Ascending aorta (tissue), 2 donors: ENCODE measurements at regions not wholly inside any gene's neighbourhood (a gene's known extent, or its start where the extent isn't known, plus 50 kb on each side); places are given as distances from the start of the nearest gene placed in this dataset.

Experiments
- DNase-seq, 2 donors: peaks; one replicate each; pipeline ENCODE4 v3.0.0-alpha.2; 2019; ENCODE audit warnings: low spot score in 2 of 2
- H3K27ac ChIP-seq, 2 donors: fragments of 200-600 bp; sonication (generic); one replicate each; pipeline ENCODE4 v1.5.1; 2016 to 2017; ENCODE audit warnings: mild to moderate bottlenecking in 1 of 2
- H3K27me3 ChIP-seq: fragments of 200-600 bp; sonication (generic); one replicate; pipeline ENCODE4 v1.5.1; 2017
- H3K36me3 ChIP-seq, 2 donors: fragments of 200-600 bp; sonication (generic); one replicate each; pipeline ENCODE4 v1.5.1; 2016
- H3K4me1 ChIP-seq, 2 donors: fragments of 200-600 bp; sonication (generic); one replicate each; pipeline ENCODE4 v1.5.1; 2016 to 2017; ENCODE audit warnings: mild to moderate bottlenecking in 1 of 2
- H3K4me3 ChIP-seq, 2 donors: fragments of 200-600 bp; sonication (generic); one replicate each; pipeline ENCODE4 v1.5.1; 2016 to 2017; ENCODE audit warnings: mild to moderate bottlenecking in 1 of 2
- H3K9me3 ChIP-seq, 2 donors: fragments of 200-600 bp; sonication (generic); one replicate each; pipeline ENCODE4 v1.5.1; 2016
- CTCF ChIP-seq, 3 experiments: fragments of 200-600 bp in 2 of 3; fragments of 450-650 bp in 1 of 3; sonication (generic) in 2 of 3; IDR thresholded peaks; one replicate each; pipeline ENCODE4 v1.5.1; 2016 to 2019; ENCODE audit warnings: antibody characterized with exemption in 3 of 3, mild to moderate bottlenecking in 1 of 3, moderate library complexity in 1 of 3
- intact Hi-C: fragments of 100-400 bp; cut with DNase I; formaldehyde crosslinking; loops from one replicate; pipeline ENCODE4 v1.15.1; 2023

- H3K4me1 ChIP-seq: no peaks in the 10 kb centered on the region
- no peak overlapping the region for H3K27ac ChIP-seq
- H3K27me3 ChIP-seq: no peaks in the 10 kb centered on the region
- intact Hi-C loops: no loop called here
- no peak overlapping the region for H3K4me3 ChIP-seq
- H3K9me3 ChIP-seq: no peaks in the 10 kb centered on the region
- no peak for DNase-seq
- TF ChIP-seq CTCF (IDR thresholded peaks at IDR 0.05): no peak
- H3K36me3 ChIP-seq: no peaks in the 10 kb centered on the region
These were observed 103.1 kb upstream of the ADGRF1 start for GRCh38 chr6:47145212-47145611.

GRCh38 chr6:47144306-47144705 lies 102.2 kb upstream of the ADGRF1 start:
- DNase-seq: no peak
- Histone ChIP-seq H3K4me1 (no peaks in the 10 kb centered on the region), H3K36me3 (no peaks in the 10 kb centered on the region), H3K27ac (no peak overlapping the region), H3K4me3 (no peak overlapping the region), H3K9me3 (no peaks in the 10 kb centered on the region), H3K27me3 (no peaks in the 10 kb centered on the region)
- TF ChIP-seq CTCF (IDR thresholded peaks at IDR 0.05): no peak
- intact Hi-C loops: no loop called here

GRCh38 chr6:47141963-47142362 lies 99.8 kb upstream of the ADGRF1 start:
- Histone ChIP-seq H3K27me3 (no peaks in the 10 kb centered on the region), H3K4me3 (no peak overlapping the region), H3K4me1 (no peaks in the 10 kb centered on the region), H3K27ac (no peak overlapping the region), H3K9me3 (no peaks in the 10 kb centered on the region), H3K36me3 (no peaks in the 10 kb centered on the region)
- no peak for DNase-seq
- intact Hi-C loops: no loop called here
- no peak for TF ChIP-seq CTCF (IDR thresholded peaks at IDR 0.05)

GRCh38 chr6:47141171-47141570 lies 99.0 kb upstream of the ADGRF1 start:
- H3K36me3 ChIP-seq: no peaks in the 10 kb centered on the region
- DNase-seq: no peak
- no peak overlapping the region for H3K27ac ChIP-seq
- H3K4me1 ChIP-seq: no peaks in the 10 kb centered on the region
- H3K27me3 ChIP-seq: no peaks in the 10 kb centered on the region
- no peak overlapping the region for H3K4me3 ChIP-seq
- intact Hi-C loops: no loop called here
- no peak for TF ChIP-seq CTCF (IDR thresholded peaks at IDR 0.05)
- no peaks in the 10 kb centered on the region for H3K9me3 ChIP-seq

- intact Hi-C loops: no loop called here
- DNase-seq: no peak
- Histone ChIP-seq H3K9me3 (no peaks in the 10 kb centered on the region), H3K36me3 (no peaks in the 10 kb centered on the region), H3K4me1 (no peaks in the 10 kb centered on the region), H3K27ac (no peak overlapping the region), H3K4me3 (no peak overlapping the region), H3K27me3 (no peaks in the 10 kb centered on the region)
- no peak for TF ChIP-seq CTCF (IDR thresholded peaks at IDR 0.05)
These were observed 95.9 kb upstream of the ADGRF1 start for GRCh38 chr6:47138046-47138445.

- intact Hi-C loops: no loop called here
- Histone ChIP-seq H3K4me1 (no peaks in the 10 kb centered on the region), H3K36me3 (no peaks in the 10 kb centered on the region), H3K9me3 (no peaks in the 10 kb centered on the region), H3K4me3 (no peak overlapping the region), H3K27ac (no peak overlapping the region), H3K27me3 (no peaks in the 10 kb centered on the region)
- no peak for TF ChIP-seq CTCF (IDR thresholded peaks at IDR 0.05)
- DNase-seq: no peak
These were observed 94.9 kb upstream of the ADGRF1 start for GRCh38 chr6:47137073-47137472.
